HUES48 (cell line): ENCODE measurements at regions not wholly inside any gene's neighbourhood (a gene's known extent, or its start where the extent isn't known, plus 50 kb on each side); places are given as distances from the start of the nearest gene placed in this dataset.

ENCODE experiments used
- H3K27ac ChIP-seq: one replicate; pipeline ENCODE4 v1.7.0; 2013; ENCODE audit warnings: low read depth, low read length, inconsistent platforms
- H3K27me3 ChIP-seq: 2 replicates; pipeline ENCODE4 v1.6.1; 2013; ENCODE audit warnings: mild to moderate bottlenecking, low read length; ENCODE audit not compliant: control insufficient read depth, insufficient read depth
- H3K36me3 ChIP-seq: 2 replicates; pipeline ENCODE4 v1.6.1; 2013; ENCODE audit warnings: low read length; ENCODE audit not compliant: control insufficient read depth, insufficient read depth
- H3K4me1 ChIP-seq: 2 replicates; pipeline ENCODE4 v1.6.1; 2013; ENCODE audit warnings: mild to moderate bottlenecking, low read length; ENCODE audit not compliant: control insufficient read depth, insufficient read depth
- H3K4me3 ChIP-seq: 2 replicates; pipeline ENCODE4 v1.5.1; 2013; ENCODE audit warnings: mild to moderate bottlenecking, low read depth, low read length
- H3K9ac ChIP-seq: 2 replicates; pipeline ENCODE4 v1.6.1; 2013; ENCODE audit warnings: mild to moderate bottlenecking, low read depth, low read length, moderate library complexity
- H3K9me3 ChIP-seq: 2 replicates; pipeline ENCODE4 v1.6.1; 2013; ENCODE audit warnings: low read length; ENCODE audit not compliant: control insufficient read depth, insufficient read depth

DNA sequence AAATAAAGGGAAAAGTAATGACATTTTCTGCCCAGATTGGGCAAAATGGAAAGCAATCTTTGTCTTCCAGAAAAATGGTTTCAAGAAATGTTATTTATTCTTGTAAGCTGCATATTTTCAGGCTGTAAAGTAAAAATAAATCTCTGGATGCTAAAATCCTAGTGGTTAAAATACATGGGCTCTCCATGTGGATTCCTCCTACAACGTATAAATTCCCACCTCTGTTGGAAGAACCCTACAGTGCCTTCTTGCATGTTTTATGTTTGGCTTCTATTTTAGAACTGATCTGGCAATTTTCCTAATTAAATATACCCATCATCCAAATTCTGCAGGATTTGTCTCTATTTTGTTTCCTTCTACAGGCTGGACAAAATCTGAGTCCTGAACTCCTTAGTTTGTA lies 528.9 kb downstream of the COL12A1 start:
- Histone ChIP-seq H3K36me3 (no peaks in the 10 kb centered on the region), H3K27me3 (no peaks in the 10 kb centered on the region), H3K9me3 (no peaks in the 10 kb centered on the region), H3K4me1 (no peaks in the 10 kb centered on the region), H3K9ac (no peak overlapping the region), H3K27ac (no peak overlapping the region), H3K4me3 (no peak overlapping the region)

- no peaks in the 10 kb centered on the region for H3K4me1 ChIP-seq
- H3K27ac ChIP-seq, result no peak overlapping the region
- no peak overlapping the region for H3K9ac ChIP-seq
- H3K9me3 ChIP-seq, result no peaks in the 10 kb centered on the region
- no peaks in the 10 kb centered on the region for H3K27me3 ChIP-seq
- no peak overlapping the region for H3K4me3 ChIP-seq
- no peaks in the 10 kb centered on the region for H3K36me3 ChIP-seq
These were observed 531.5 kb downstream of the COL12A1 start for GRCh38 chr6:74674377-74674776.

GRCh38 chr6:74671558-74672025 lies 534.3 kb downstream of the COL12A1 start:
- no peak overlapping the region for H3K9ac ChIP-seq
- no peak overlapping the region for H3K27ac ChIP-seq
- H3K9me3 ChIP-seq, result no peaks in the 10 kb centered on the region
- no peaks in the 10 kb centered on the region for H3K4me1 ChIP-seq
- no peaks in the 10 kb centered on the region for H3K36me3 ChIP-seq
- H3K4me3 ChIP-seq, result no peak overlapping the region
- H3K27me3 ChIP-seq, result no peaks in the 10 kb centered on the region

DNA sequence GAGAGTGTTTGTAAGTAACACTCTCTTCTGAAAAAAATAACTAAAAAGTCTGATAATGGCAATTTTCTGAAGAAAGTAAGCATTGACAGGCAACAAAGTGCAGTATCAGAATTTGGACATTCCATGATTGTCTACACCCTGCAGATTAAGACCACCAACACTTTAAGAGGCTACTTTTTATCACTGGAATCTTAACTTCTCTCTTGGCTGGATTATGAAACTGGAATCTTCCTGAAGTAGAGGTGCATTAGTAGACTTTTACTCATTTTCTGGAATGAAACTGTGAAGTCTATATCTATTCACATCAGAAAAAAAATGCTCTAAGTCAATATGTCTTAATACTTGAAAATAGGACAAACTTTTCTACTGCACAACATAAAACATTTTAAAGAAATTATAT lies 547.5 kb downstream of the COL12A1 start:
- Histone ChIP-seq H3K36me3 (no peaks in the 10 kb centered on the region), H3K9ac (no peak overlapping the region), H3K9me3 (peaks cover 16% of the 10 kb centered on the region), H3K27ac (no peak overlapping the region), H3K4me3 (no peak overlapping the region), H3K4me1 (no peaks in the 10 kb centered on the region), H3K27me3 (no peaks in the 10 kb centered on the region)

- no peaks in the 10 kb centered on the region for H3K4me1 ChIP-seq
- H3K9me3 ChIP-seq, result peaks cover 13% of the 10 kb centered on the region
- no peak overlapping the region for H3K9ac ChIP-seq
- H3K27ac ChIP-seq, result no peak overlapping the region
- no peak overlapping the region for H3K4me3 ChIP-seq
- H3K27me3 ChIP-seq, result no peaks in the 10 kb centered on the region
- no peaks in the 10 kb centered on the region for H3K36me3 ChIP-seq
These were observed 547.9 kb downstream of the COL12A1 start for GRCh38 chr6:74657931-74658330.

GRCh38 chr6:74657011-74657410 lies 548.8 kb downstream of the COL12A1 start:
- Histone ChIP-seq H3K27ac (no peak overlapping the region), H3K4me3 (no peak overlapping the region), H3K9ac (no peak overlapping the region), H3K27me3 (no peaks in the 10 kb centered on the region), H3K36me3 (no peaks in the 10 kb centered on the region), H3K9me3 (peaks cover 13% of the 10 kb centered on the region), H3K4me1 (peaks cover 2% of the 10 kb centered on the region; the same call in 1 of the 2 replicates)

- Histone ChIP-seq H3K9me3 (peaks cover 13% of the 10 kb centered on the region), H3K27me3 (no peaks in the 10 kb centered on the region), H3K4me3 (no peak overlapping the region), H3K9ac (no peak overlapping the region), H3K4me1 (peaks cover 2% of the 10 kb centered on the region; the same call in 1 of the 2 replicates), H3K36me3 (no peaks in the 10 kb centered on the region), H3K27ac (no peak overlapping the region)
These were observed 549.4 kb downstream of the COL12A1 start for GRCh38 chr6:74656453-74656852.

DNA sequence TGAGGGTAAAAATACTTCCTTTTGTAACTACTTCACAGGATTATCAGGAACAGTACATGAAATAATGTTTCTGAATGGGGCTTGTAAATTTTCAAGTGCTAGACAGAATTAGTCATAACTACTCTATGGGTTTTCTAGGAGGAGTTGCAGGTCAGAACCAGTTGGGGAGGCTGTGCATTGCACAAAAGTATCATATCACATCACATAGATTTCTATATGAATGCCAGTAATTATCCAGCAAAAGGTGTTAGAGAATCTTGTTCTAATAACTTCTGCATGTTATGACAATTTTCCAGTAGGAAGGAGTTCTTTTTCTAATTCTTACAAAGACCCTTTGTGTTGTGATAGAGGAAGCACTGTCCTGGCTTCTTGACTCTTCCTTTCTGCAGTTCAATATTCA lies 551.6 kb downstream of the COL12A1 start:
- Histone ChIP-seq H3K27me3 (no peaks in the 10 kb centered on the region), H3K36me3 (no peaks in the 10 kb centered on the region), H3K4me1 (peaks cover 2% of the 10 kb centered on the region; the same call in 1 of the 2 replicates), H3K9me3 (peaks cover 2% of the 10 kb centered on the region), H3K27ac (no peak overlapping the region), H3K4me3 (no peak overlapping the region), H3K9ac (no peak overlapping the region)

DNA sequence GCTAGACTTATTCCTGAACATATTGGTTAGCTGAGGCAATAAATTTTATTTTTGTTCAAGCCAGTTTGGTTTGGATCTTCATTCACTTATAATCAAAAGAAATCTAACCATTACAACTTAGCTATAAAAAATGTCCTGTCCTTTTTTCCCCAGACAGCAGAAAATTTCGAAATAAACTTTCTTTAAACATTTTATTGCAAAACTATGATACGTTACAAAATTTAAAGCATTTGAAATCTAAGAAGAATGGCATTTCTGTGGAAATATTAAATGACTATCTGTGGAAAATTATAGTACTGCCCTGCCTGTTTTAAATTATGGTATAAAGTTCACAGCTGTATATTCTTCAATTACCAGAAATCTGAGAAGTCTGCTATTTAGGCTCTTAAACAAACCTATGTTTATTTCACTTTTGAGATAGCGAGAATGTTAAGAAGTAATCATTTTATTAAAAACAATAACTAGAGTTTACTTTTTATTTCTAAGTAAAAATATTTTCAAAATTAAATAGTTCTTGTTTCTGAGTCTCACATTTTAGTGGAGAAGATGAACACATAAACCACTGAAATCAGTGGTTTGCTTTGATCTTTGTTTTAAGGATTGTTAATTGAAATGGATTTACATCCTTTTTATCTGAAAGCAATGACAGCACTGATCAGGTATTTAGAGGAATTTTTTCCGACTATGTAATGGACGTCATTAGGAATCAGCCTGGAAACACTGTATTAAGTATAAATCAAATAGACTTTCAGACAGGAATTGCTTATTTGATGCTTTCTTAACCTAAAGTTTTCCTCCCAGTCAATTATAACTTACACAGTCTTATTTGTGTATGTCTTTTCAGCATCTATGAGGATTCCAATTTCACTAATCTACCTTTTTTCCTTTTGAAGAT lies 553.7 kb downstream of the COL12A1 start:
- Histone ChIP-seq H3K27ac (no peak overlapping the region), H3K4me1 (peaks cover 2% of the 10 kb centered on the region; the same call in 1 of the 2 replicates), H3K9me3 (no peaks in the 10 kb centered on the region)

GRCh38 chr6:74650668-74651067 lies 555.2 kb downstream of the COL12A1 start:
- H3K36me3 ChIP-seq, result no peaks in the 10 kb centered on the region
- H3K4me3 ChIP-seq, result no peak overlapping the region
- no peak overlapping the region for H3K9ac ChIP-seq
- H3K27ac ChIP-seq, result no peak overlapping the region
- no peaks in the 10 kb centered on the region for H3K27me3 ChIP-seq
- no peaks in the 10 kb centered on the region for H3K9me3 ChIP-seq
- H3K4me1 ChIP-seq, result peaks cover 5% of the 10 kb centered on the region

More for the DNA sequence above, 553.7 kb downstream of the COL12A1 start:
- H3K27me3 ChIP-seq, result no peaks in the 10 kb centered on the region
- H3K36me3 ChIP-seq, result no peaks in the 10 kb centered on the region
- H3K4me3 ChIP-seq, result no peak overlapping the region
- H3K9ac ChIP-seq, result no peak overlapping the region

DNA sequence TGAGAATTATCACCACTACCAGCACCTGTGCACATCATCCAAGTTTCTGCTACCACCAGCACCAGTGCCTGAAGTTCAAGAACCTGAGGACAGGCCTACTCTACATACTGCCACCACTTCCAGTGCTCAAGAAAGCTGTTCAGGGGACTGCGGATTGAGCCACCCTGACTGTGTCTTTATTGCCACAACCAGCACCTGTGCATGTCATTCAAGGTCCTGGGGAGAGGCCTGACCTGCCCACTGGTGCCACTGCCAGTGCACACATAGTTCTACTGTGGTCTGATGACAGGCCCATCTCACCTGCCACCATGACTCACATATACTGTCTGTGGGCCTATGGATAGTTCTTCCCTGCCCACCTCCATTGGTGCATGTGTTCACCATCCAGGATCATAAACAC lies 559.4 kb downstream of the COL12A1 start:
- H3K27me3 ChIP-seq, result no peaks in the 10 kb centered on the region
- H3K9me3 ChIP-seq, result no peaks in the 10 kb centered on the region
- no peak overlapping the region for H3K9ac ChIP-seq
- H3K27ac ChIP-seq, result no peak overlapping the region
- peaks cover 12% of the 10 kb centered on the region for H3K4me1 ChIP-seq
- H3K4me3 ChIP-seq, result no peak overlapping the region
- no peaks in the 10 kb centered on the region for H3K36me3 ChIP-seq
